Jurkat, Clone E6-1 (cell line): ENCODE measurements at regions not wholly inside any gene's neighbourhood (a gene's known extent, or its start where the extent isn't known, plus 50 kb on each side); places are given as distances from the start of the nearest gene placed in this dataset.
"Not testable (repeated sequence)": the region's sequence is repeated elsewhere in the genome, so short reads cannot be mapped to it uniquely, and the experiment has no call there.

ENCODE experiments used
- DNase-seq: peaks from one replicate; pipeline ENCODE4 v3.0.0-alpha.2; 2011; ENCODE audit warnings: low read depth, low spot score
- H3K4me3 ChIP-seq: 2 replicates; pipeline ENCODE4 v1.5.1; 2011; ENCODE audit warnings: mild to moderate bottlenecking, low read length, control low read depth, moderate library complexity

DNA sequence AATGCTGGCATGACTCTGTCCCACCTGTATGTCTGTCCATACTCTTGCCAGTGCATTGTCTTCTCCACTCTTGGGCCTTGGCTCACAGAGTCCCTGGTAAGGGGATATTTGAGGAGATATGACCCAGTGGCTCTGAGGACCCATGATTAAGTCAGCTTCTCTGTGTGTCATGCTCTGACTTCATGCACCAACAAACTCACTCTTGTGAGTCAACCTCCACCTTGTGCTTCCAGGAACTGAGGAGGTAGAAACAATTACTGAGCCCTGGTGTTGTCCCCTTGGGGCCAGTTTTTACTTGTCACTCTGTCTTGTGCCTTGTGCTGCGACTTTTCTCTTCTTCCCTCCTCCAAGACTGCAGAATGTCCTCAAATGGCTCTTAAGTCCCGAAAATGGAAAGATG, 127.1 kb downstream of the ABHD5 start:
- no peak for DNase-seq
- H3K4me3 ChIP-seq, result no peak overlapping the region

DNA sequence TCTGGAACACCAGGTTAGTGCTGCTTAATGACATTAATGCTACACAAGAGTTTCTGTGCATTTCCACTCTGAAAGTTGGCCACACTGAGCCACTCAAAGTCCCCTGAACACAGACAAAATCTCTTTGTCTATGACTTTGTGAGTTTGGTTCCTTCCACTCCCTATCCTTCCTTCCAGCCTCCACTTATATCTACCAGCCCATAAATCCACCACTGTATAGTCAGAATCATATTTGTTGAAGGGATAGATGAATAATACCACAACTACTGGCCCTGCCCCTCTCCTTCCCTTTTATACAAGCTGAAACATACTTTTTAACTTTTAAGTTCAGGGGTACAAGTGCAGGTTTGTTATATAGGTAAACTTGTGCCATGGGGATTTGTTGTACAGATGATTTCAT, 127.5 kb downstream of the ABHD5 start:
- H3K4me3 ChIP-seq, result no peak overlapping the region
- DNase-seq, result no peak

DNA sequence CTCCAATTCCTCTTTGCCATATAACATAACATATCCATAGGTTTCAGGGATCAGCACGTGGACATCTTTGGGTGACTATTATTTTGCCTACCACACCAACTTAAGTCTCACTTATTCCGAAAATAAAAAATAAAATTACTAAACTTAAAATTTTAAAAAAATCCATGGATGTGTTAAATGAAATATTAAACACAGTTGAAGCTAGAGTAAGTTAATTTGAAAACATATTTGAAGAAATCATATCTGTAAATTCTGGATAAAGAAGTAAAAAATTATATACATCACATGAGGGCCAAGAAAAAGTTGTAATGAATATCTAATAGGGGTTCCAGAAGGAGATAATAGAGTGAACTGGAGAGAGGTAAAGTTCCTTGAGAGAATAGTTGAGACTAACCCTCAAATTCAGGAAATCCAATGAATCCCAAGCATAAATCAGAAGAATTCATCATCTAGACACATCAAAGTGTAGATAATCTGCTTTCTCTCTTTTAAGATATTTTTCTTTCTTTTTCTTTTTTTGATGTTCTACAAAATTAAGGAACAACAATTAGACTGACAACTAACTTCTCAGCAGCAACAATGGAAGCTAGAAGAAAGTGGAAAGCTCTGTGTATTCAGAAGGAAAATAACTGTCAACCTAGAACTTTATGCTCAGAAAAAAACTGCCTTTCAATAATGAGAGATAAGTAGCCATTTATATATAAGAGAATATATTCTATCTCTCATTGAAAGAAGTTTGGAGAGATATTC, 147.4 kb downstream of the ABHD5 start:
- DNase-seq, result no peak
- H3K4me3 ChIP-seq, result no peak overlapping the region

DNA sequence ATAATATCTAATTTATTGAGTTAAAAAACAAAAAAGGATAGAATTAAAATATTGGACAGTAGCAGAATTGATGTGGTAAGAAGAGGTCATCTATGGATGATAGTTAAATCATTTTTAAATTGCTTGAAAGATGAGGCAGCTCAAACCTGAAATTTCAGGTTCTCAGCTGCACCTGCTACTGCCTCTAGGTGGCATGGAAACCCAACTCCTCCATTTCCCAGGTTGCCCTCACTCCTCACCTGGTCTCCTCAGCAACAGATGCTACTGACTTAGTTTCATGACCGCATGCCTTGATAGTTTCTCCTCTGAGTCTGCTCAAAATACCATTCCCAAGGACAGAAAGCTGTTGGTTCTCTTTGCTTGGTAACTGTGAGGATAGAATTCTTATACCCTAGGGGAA, 148.1 kb downstream of the ABHD5 start:
- no peak overlapping the region for H3K4me3 ChIP-seq
- no peak for DNase-seq

DNA sequence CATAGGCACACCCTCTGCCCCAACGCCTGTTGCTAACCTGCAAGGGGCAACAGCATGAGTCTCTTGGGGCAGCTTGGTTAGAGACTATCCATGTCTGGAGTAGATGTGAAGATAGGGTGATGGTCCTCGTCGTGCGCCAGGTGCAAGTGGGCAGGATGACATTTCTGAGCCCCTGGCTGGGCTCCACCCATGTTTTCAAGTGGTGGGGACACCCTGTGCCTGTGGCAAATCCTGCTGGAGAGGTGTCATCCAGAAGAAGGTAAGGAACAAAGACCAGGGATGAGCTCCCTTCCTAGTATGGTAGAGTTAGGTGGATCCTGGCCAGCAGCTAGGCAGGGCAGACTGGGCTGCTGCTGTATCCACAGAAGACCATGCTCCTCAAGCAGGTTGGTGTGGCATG, 152.6 kb downstream of the ABHD5 start:
- no peak overlapping the region for H3K4me3 ChIP-seq
- DNase-seq, result no peak

DNA sequence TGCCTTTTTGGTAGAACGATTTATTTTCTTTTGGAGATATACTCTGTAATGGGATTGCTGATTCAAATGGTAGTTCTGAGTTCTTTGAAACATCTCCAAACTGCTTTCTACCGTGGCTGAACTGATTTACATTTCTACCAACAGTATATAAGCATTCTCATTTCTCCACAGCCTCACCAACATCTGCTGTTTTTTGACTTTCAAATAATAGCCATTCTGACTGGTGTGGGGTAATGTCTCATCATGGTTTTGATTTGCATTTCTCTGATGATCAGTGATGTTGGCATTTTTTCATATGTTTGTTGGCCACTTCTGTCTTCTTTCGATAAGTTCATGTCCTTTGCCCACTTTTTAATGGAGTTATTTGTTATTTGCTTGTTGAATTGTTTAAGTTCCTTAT, 154.0 kb downstream of the ABHD5 start:
- no peak overlapping the region for H3K4me3 ChIP-seq

DNA sequence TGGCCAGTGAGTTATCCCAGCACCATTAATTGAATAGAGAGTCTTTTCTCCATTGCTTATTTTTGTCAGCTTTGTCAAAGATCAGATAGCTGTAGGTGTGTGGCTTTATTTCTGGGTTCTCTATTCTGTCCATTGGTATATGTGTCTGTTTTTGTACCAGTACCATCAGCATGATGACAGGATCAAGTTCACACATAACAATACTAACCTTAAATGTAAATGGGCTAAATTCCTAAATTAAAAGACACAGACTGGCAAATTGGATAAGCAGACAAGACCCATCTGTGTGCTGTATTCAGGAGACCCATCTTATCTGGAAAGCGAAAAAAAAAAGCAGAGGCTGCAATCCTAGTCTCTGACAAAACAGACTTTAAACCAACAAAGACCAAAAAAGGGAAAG, 154.8 kb downstream of the ABHD5 start:
- not testable (repeated sequence) for DNase-seq, H3K4me3 ChIP-seq

More for the DNA sequence above, 154.0 kb downstream of the ABHD5 start:
- DNase-seq, result no peak

DNA sequence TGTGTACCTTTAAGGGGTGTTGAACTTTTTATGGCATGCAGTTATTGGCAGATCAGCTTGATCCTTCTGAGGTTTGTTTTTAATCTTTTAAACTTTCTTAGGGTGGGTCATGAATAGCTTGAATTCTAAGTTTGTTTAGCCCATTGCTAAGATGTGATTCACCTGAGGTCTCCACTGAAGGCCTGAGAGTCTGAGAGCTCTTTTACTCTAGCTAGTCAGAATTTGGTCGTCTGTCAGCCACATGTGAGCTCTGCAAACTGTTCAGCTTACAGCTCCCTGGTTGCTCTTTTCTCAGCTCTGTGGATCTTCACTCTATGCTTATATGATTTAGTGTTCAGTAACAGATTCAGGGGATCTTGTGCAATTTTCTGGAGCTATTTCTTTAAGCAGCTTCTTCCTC, 161.3 kb downstream of the ABHD5 start:
- no peak for DNase-seq
- H3K4me3 ChIP-seq, result no peak overlapping the region

DNA sequence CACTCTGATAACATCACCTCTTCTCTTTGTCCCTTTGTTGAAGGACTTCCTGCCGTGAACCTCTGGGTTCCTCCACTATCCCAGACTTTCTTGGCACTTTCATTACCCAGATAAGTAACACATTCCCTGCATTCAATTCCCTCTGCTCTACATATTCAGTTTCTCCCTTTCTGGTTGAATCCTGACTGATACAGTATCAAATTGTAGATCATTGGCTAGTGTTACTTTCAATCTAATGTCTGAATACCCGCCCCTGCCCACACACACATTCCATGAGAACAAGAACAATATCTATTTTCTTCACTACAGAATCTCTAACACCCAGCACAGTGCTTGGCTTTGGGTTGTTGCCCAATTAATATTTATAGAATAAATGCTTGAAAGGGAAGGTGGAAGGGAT, 163.5 kb downstream of the ABHD5 start:
- DNase-seq, result no peak
- H3K4me3 ChIP-seq, result no peak overlapping the region

DNA sequence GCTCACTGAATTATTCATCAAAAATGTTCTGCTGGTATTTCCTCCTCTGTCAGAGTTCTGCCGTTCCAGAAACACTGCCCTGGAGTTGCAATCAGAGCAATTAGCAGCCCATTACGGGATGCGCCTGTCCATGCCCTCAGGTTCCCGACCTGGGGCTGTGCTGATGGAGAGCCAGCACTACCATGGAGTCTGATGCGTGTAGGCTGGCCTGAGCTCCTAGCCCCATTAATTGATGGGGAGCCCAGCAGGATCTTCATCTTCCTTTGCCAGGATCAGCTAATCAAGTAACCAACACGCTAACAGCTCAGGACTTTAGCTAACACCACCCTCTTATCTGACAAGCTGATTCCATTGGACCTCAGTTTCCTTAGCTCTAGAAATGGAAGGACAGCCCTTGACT, 164.2 kb downstream of the ABHD5 start:
- H3K4me3 ChIP-seq, result no peak overlapping the region
- DNase-seq, result no peak

DNA sequence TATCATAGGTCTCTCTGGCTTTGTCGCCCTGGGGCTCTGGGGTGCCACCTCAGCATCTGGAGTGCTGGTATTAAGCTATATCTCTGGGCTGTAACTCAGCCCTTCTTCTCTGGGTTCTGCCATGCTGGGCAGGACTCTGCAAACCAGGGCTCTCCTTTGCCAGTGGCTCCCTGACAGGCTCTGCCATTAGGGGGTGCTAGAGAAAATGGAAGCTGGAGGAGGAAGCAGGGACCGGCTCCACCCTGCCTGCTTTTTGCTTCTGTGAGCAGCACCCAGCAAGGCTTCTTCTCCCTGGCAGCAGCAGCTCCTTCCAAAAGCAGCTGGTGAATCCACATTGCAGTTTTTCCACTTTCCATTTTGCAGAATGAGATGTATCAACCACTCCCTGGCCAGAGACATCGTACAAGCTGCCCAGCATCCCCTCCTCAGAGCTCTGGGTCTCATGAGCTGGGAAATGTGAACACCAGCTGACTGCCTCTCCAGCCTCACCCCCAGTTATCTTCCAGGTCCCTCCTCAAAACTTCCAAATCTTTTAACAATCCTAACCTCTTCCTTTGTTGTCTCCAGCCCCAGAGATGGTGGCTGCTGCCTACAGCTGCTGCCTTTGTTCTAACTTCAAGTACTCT, 165.0 kb downstream of the ABHD5 start:
- peak; percentile 24 for DNase-seq
- no peak overlapping the region for H3K4me3 ChIP-seq

DNA sequence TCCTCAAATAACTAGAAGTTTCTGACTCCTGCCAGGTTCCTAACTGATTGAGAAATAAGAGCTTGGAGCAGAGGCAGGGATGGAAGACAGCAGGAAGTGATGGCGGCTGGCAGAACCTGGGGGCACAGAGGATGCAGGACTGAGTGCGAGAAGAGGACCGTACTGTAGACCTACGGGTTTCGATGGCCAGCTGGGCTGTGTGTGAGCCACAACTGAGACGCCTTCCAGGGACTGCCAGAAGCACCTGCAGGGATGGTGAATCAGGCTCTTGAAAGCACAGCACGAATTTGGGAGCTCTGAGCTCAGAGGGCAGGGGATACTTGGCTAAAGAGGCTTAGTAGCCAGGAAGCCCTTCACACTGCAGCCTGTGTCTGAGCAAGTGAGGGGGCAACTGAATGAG, 165.6 kb downstream of the ABHD5 start:
- H3K4me3 ChIP-seq, result no peak overlapping the region
- DNase-seq, result no peak

DNA sequence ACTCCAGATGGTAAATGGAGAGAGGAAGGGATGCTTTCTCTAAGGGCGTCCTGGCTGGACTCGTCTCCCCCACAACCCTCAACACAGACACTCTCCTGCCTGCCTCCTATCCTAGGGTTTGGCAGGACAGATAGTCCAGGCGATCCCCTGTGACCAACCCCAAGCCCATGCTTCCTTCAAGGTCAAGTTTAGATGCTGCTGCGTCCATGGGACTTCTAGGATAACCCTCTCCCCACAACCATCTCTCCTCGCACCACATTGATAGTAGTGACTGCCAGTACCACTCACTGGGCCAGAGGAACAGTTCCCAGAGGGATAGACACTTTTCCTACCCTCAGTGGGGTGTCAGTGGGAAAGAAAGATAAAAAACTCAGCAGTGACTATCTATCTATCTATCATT, 166.0 kb downstream of the ABHD5 start:
- no peak for DNase-seq

DNA sequence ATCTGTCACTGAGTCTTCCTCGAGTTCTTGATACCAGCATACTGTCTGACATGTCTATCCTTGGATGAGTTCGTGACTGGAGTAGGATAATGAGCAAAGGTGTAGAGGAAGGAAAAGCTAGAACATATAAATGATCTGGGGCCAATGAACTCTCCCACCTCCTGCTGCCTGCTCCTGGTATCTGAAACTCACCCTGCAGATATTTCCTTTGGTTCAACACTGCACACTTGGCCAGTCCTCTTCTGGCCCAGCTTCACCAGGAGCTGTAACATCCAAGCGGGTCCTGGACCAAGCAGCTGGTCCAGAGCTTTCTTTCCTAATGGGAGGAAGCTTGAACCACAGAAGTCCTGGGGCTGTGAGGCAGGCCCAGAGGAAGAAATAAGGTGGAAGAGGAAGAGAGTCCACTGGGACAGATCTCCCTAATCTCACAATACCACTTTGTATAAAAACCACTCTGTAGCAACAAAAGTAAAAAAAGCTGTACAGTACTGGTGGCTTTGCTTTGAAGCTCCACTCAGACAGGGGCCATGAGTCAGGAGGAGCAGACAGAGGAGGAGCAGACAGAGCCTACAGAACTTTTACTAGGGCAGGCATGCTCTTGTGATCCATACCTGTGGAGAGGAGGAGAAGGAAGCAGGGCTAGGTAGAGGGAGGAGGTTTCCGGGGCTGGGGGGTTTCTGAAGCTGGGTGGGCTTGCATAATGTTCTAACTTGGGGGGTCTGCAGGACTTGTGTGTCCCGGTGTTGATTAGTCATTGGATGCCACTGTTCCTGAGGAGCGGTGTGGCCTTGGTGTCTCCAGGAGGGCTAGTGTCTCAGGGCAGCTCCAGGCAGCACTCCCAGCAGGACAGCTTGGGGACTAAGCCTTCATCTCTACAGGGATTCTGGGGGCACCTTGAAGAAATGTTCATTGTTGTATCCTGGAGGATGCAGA, 166.9 kb downstream of the ABHD5 start:
- DNase-seq, result no peak

More for the DNA sequence above, 166.0 kb downstream of the ABHD5 start:
- H3K4me3 ChIP-seq, result no peak overlapping the region

DNA sequence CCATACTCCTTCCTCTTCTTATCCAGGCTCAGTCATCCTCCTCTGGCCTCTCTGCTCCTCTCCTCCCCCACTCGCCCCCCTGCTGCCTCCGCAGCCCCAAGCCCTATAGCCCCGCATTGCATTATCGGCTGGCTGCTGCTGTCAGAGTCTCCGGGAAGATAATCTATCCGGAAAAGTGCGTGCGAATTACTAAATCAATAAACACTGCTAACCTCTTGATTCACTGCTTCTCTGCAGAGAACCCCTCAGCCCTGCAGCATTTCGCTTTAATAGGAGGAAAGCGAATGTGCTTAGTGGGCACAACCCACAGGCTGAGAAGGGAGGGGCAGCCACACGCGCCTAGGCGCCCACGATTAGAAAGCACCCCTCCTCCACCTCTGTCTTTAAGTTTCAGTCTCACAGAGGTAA, 167.6 kb downstream of the ABHD5 start:
- DNase-seq, result no peak
- H3K4me3 ChIP-seq, result no peak overlapping the region

More for the DNA sequence above, 166.9 kb downstream of the ABHD5 start:
- H3K4me3 ChIP-seq, result no peak overlapping the region

DNA sequence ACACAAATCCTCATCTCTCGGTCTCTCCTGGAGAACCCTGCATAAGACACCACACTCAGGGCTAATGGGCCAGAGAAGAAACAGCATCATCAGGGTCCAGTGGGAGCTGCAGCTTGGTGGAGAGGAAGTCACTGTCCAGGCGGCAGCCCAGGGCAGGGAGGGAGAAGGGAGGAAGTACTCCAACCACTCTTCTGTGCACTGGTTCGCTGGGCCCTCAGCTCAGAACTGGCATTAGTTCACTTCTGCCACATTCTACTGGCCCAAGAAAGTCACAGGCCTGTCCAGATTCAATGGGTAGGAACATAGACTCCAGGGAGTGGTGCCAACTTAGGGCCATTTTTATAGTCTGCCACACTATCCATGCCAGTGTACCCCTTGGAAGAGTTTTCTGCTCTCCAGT, 169.0 kb downstream of the ABHD5 start:
- no peak for DNase-seq
- no peak overlapping the region for H3K4me3 ChIP-seq

DNA sequence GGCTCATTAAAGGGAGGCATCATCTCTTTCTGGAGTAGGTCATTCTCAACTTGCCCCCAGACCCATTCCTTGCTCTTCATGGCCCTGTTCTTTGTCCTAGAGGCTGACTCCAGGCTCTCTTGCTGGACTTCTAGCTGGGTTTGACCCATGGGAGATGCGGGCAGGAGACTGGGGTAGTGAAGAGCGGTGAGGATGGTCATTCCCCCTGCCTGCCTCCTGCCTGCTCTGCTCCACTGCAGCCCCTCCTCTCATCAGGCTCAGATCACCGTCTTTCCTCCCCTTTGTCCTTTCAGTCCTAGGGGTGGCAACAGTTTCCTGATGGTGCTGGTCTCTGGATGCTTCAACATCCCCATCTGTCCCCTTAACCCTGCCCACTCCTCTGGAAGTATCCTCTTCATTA, 170.9 kb downstream of the ABHD5 start:
- no peak for DNase-seq
- no peak overlapping the region for H3K4me3 ChIP-seq

DNA sequence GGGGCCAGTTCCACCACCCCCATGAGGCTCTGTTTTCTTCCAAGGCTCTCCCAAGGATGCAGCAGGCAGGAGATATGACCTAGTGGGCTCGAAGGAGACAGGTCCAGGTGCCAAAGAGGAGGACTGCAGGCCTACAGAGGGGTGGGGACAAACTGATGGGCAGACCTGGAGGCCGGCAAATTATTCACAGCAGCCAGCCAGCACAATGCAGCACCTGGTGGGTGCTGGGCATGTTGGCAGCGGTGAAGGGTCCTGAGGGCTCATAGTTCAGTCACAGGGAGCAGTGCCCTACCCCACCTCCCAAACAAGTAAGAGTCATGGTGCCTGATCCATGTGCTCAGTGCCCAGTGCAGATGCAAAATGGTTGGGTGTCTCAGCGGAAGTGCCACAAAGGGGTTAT, 171.7 kb downstream of the ABHD5 start:
- H3K4me3 ChIP-seq, result no peak overlapping the region
- no peak for DNase-seq

DNA sequence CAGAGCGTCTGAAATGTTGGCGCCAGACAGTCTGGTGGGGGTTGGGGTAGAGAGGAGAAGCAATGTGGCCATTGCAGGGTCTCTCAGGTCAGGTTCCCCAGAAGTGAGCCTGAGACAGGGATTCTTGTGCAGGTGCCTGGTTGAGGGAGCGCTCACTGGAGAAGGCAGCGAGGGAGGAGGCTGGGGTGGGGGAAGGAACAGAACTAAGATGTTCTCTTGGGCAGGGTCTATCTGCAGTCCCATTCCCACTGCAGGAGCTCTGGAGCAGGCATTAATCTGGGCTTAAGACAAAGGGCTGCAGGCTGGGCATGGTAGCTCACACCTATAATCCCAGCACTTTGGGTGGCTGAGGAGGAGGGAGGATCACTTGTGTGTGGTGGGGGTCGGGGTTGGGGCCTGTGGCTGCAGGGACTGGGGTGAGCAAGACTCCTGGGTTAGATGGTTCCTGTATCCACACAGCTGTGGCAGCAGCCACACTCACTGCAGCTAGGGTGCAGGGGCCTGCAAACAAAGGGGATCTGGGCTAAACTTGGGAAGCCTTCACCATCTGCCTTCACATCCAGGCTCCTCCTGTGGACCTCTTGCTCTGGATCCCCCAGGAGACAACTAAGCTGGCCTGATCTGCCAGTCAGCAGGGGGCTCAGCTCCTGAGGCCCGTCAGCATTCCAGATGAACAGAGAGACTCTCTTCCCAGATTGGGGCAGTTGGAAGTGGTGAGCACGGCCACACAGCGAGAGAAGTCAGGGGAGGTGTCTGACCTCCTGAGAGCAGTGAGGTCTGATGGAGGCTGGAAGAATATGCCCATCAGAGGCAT, 172.5 kb downstream of the ABHD5 start:
- H3K4me3 ChIP-seq, result no peak overlapping the region
- no peak for DNase-seq
